Liver (tissue), 8 donors: ENCODE measurements at regions not wholly inside any gene's neighbourhood (a gene's known extent, or its start where the extent isn't known, plus 50 kb on each side); places are given as distances from the start of the nearest gene placed in this dataset.

Experiments used
- DNase-seq: peaks from one replicate; pipeline ENCODE4 v3.0.0-alpha.2; 2017; ENCODE audit warnings: low spot score
- H3K27ac ChIP-seq, 2 donors: one replicate each; pipeline ENCODE4 v1.7.0; 2013; ENCODE audit warnings: inconsistent platforms in 2 of 2, low read length in 2 of 2, control low read depth in 1 of 2, low read depth in 1 of 2, mild to moderate bottlenecking in 1 of 2
- H3K27me3 ChIP-seq, 4 donors: one replicate each; pipeline versions ENCODE4 v1.6.1 to v1.7.0; 2013; ENCODE audit warnings: low read length in 3 of 4, inconsistent platforms in 1 of 4, mild to moderate bottlenecking in 1 of 4, moderate library complexity in 1 of 4; ENCODE audit not compliant: control insufficient read depth in 4 of 4, insufficient read depth in 4 of 4
- H3K36me3 ChIP-seq, 4 donors: one replicate each; pipeline versions ENCODE4 v1.6.1 to v1.7.0; 2013; ENCODE audit warnings: low read length in 3 of 4, mild to moderate bottlenecking in 3 of 4, low read depth in 1 of 4, moderate library complexity in 1 of 4; ENCODE audit not compliant: control insufficient read depth in 4 of 4, insufficient read depth in 3 of 4
- H3K4me1 ChIP-seq, 4 donors: one replicate each; pipeline versions ENCODE4 v1.6.1 to v1.7.0; 2013; ENCODE audit warnings: low read length in 3 of 4, mild to moderate bottlenecking in 3 of 4, moderate library complexity in 1 of 4; ENCODE audit not compliant: control insufficient read depth in 4 of 4, insufficient read depth in 4 of 4
- H3K4me3 ChIP-seq, 3 donors: one replicate each; pipeline versions ENCODE4 v1.6.1 to v1.7.0; 2013; ENCODE audit warnings: low read length in 3 of 3, control low read depth in 1 of 3, low read depth in 1 of 3, mild to moderate bottlenecking in 1 of 3
- H3K9ac ChIP-seq, 2 donors: one replicate each; pipeline ENCODE4 v1.7.0; 2013; ENCODE audit warnings: low read length in 2 of 2, mild to moderate bottlenecking in 2 of 2, moderate library complexity in 2 of 2, control low read depth in 1 of 2, low read depth in 1 of 2
- H3K9me3 ChIP-seq, 4 donors: one replicate each; pipeline versions ENCODE4 v1.6.1 to v1.7.0; 2013; ENCODE audit warnings: low read length in 3 of 4; ENCODE audit not compliant: control insufficient read depth in 4 of 4
- CTCF ChIP-seq: fragments of 150-350 bp; IDR thresholded peaks from 2 replicates; pipeline ENCODE4 v1.5.1; 2017; ENCODE audit warnings: improper control_type of control experiment, low read depth, low read length; ENCODE audit not compliant: missing input control
- EGR1 ChIP-seq, 2 donors: IDR thresholded peaks; 2 replicates each; pipeline ENCODE4 v1.6.1; 2016 to 2018; ENCODE audit warnings: antibody characterized with exemption in 2 of 2, low read depth in 2 of 2
- FOXA1 ChIP-seq: IDR thresholded peaks from 2 replicates; pipeline ENCODE4 v1.6.1; 2016; ENCODE audit warnings: antibody characterized with exemption
- FOXA2 ChIP-seq: IDR thresholded peaks from 2 replicates; pipeline ENCODE4 v1.6.1; 2016; ENCODE audit warnings: antibody characterized with exemption
- GABPA ChIP-seq, 2 donors: IDR thresholded peaks in 1 of 2; conservative IDR thresholded peaks in 1 of 2; 2 replicates each; pipeline ENCODE4 v1.6.1; 2016; ENCODE audit warnings: antibody characterized with exemption in 2 of 2, mild to moderate bottlenecking in 1 of 2, moderate library complexity in 1 of 2
- HNF4A ChIP-seq, 2 donors: conservative IDR thresholded peaks; 2 replicates each; pipeline ENCODE4 v1.6.1; 2016; ENCODE audit warnings: antibody characterized with exemption in 2 of 2, mild to moderate bottlenecking in 2 of 2
- HNF4G ChIP-seq: IDR thresholded peaks from 2 replicates; pipeline ENCODE4 v1.6.1; 2016; ENCODE audit warnings: antibody characterized with exemption
- JUND ChIP-seq, 2 donors: IDR thresholded peaks; 2 replicates each; pipeline ENCODE4 v1.6.1; 2016; ENCODE audit warnings: antibody characterized with exemption in 2 of 2
- MAX ChIP-seq: IDR thresholded peaks from 2 replicates; pipeline ENCODE4 v1.6.1; 2016; ENCODE audit warnings: antibody characterized with exemption
- NR2F2 ChIP-seq: IDR thresholded peaks from 2 replicates; pipeline ENCODE4 v1.6.1; 2016; ENCODE audit warnings: antibody characterized with exemption
- RAD21 ChIP-seq, 2 donors: IDR thresholded peaks; 2 replicates each; pipeline ENCODE4 v1.6.1; 2016; ENCODE audit warnings: antibody characterized with exemption in 2 of 2, mild to moderate bottlenecking in 2 of 2
- RXRA ChIP-seq, 2 donors: IDR thresholded peaks; 2 replicates each; pipeline ENCODE4 v1.6.1; 2017 to 2018; ENCODE audit warnings: antibody characterized with exemption in 2 of 2, mild to moderate bottlenecking in 1 of 2
- SP1 ChIP-seq: IDR thresholded peaks from 2 replicates; pipeline ENCODE4 v1.6.1; 2018; ENCODE audit warnings: antibody characterized with exemption, mild to moderate bottlenecking
- TAF1 ChIP-seq: conservative IDR thresholded peaks from 2 replicates; pipeline ENCODE4 v1.6.1; 2016; ENCODE audit warnings: antibody characterized with exemption, mild to moderate bottlenecking
- YY1 ChIP-seq: IDR thresholded peaks from 2 replicates; pipeline ENCODE4 v1.6.1; 2016; ENCODE audit warnings: antibody characterized with exemption, mild to moderate bottlenecking
- ZBTB33 ChIP-seq: IDR thresholded peaks from 2 replicates; pipeline ENCODE4 v1.6.1; 2016; ENCODE audit warnings: antibody characterized with exemption
- WGBS: extraction: QIAGEN DNeasy Blood & Tissue Kit; methylation state at CpG from one replicate; pipeline ENCODE4 v1.1.7; 2013; 5-methylcytosine and 5-hydroxymethylcytosine counted together
- TF ChIP-seq, protein P1 (sequence below): IDR thresholded peaks from 2 replicates; pipeline ENCODE4 v1.6.1; 2016; ENCODE audit warnings: antibody characterized with exemption, mild to moderate bottlenecking
- TF ChIP-seq, protein P2 (sequence below): IDR thresholded peaks from 2 replicates; pipeline ENCODE4 v1.6.1; 2016; ENCODE audit warnings: antibody characterized with exemption
- donor health status: healthy.
- donor health status: healthy.
- donor health status: healthy.
- donor health status: healthy.
- donor health status: healthy.

DNA sequence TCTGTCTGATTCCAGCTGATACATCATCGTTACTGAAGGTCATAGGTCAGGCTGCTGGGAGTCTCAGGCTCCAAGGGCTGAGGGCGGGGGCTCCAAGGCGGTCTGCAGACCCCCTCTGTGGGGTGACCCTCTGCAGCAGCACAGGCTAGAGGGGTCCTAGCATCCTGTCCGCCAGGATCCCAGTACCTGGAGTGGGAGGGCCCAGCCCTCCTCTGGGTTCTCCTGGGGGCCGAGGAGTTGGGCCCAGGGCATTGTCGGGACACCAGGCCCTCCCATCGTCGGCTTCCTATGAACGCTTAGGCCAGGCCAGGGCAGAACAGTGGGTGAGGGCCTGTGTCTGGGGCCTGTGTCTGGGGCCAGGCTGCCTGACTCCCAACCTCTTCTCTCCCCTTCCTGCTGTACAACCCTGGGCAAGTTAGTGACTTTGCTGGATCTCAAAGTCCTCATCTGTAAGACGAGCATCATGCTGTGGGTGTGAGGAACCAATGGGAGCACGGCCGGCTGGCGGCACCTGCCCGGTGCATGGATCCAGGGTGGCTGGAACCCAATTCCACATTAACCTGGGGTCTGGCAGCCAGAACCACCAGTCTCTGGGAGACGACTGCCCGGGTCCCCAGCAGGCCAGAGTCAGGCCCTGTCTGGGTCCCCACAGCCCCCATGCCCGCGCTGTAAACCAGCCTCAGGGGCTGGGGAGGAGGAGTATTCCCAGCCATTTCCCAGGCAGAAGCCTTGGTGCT lies 56.2 kb upstream of the COL18A1 start:
- 89% methylated on average over 18 of the region's 18 CpGs for WGBS
- Histone ChIP-seq H3K27me3 (no peaks in the 10 kb centered on the region), H3K27ac (peak overlapping the region in 1 of 2 donors; percentile 22), H3K9me3 (no peaks in the 10 kb centered on the region), H3K4me1 (no peaks in the 10 kb centered on the region), H3K4me3 (no peak overlapping the region), H3K9ac (no peak overlapping the region), H3K36me3 (no peaks in the 10 kb centered on the region)
- no peak for DNase-seq
- no peak for TF ChIP-seq RXRA (IDR thresholded peaks at IDR 0.05)
- no peak for TF ChIP-seq NR2F2
- TF ChIP-seq SP1, result no peak
- TF ChIP-seq TAF1, result no peak
- no peak for TF ChIP-seq GABPA (IDR thresholded peaks at IDR 0.05 in 1 of 2, conservative IDR thresholded peaks at IDR 0.05 in 1 of 2)
- no peak for TF ChIP-seq HNF4G
- TF ChIP-seq, protein P1, sequence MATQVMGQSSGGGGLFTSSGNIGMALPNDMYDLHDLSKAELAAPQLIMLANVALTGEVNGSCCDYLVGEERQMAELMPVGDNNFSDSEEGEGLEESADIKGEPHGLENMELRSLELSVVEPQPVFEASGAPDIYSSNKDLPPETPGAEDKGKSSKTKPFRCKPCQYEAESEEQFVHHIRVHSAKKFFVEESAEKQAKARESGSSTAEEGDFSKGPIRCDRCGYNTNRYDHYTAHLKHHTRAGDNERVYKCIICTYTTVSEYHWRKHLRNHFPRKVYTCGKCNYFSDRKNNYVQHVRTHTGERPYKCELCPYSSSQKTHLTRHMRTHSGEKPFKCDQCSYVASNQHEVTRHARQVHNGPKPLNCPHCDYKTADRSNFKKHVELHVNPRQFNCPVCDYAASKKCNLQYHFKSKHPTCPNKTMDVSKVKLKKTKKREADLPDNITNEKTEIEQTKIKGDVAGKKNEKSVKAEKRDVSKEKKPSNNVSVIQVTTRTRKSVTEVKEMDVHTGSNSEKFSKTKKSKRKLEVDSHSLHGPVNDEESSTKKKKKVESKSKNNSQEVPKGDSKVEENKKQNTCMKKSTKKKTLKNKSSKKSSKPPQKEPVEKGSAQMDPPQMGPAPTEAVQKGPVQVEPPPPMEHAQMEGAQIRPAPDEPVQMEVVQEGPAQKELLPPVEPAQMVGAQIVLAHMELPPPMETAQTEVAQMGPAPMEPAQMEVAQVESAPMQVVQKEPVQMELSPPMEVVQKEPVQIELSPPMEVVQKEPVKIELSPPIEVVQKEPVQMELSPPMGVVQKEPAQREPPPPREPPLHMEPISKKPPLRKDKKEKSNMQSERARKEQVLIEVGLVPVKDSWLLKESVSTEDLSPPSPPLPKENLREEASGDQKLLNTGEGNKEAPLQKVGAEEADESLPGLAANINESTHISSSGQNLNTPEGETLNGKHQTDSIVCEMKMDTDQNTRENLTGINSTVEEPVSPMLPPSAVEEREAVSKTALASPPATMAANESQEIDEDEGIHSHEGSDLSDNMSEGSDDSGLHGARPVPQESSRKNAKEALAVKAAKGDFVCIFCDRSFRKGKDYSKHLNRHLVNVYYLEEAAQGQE, result no peak
- TF ChIP-seq FOXA2, result no peak
- no peak for TF ChIP-seq HNF4A (conservative IDR thresholded peaks at IDR 0.05)
- TF ChIP-seq RAD21 (IDR thresholded peaks at IDR 0.05), result no peak
- no peak for TF ChIP-seq YY1
- no peak for TF ChIP-seq ZBTB33
- TF ChIP-seq JUND (IDR thresholded peaks at IDR 0.05), result no peak
- TF ChIP-seq, protein P2, sequence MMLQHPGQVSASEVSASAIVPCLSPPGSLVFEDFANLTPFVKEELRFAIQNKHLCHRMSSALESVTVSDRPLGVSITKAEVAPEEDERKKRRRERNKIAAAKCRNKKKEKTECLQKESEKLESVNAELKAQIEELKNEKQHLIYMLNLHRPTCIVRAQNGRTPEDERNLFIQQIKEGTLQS, result no peak
- no peak for TF ChIP-seq CTCF
- TF ChIP-seq EGR1 (IDR thresholded peaks at IDR 0.05; ENCODE audit: low read depth in 2 of 2), result no peak
- TF ChIP-seq FOXA1, result no peak
- no peak for TF ChIP-seq MAX
